Fibroblast of lung (primary cell): ENCODE measurements at regions not wholly inside any gene's neighbourhood (a gene's known extent, or its start where the extent isn't known, plus 50 kb on each side); places are given as distances from the start of the nearest gene placed in this dataset.

Source experiments
- DNase-seq, 2 donors: peaks; one replicate each; pipeline versions ENCODE4 v3.0.0 to v3.0.0-alpha.2; 2010; ENCODE audit warnings: low read depth in 2 of 2
- H2AFZ ChIP-seq: 2 replicates; pipeline ENCODE4 v1.5.1; 2012; ENCODE audit warnings: low read length, control low read depth, inconsistent platforms
- H3K27ac ChIP-seq: 2 replicates; pipeline ENCODE4 v1.5.1; 2011; ENCODE audit warnings: low read length, control low read depth; ENCODE audit not compliant: insufficient read depth
- H3K27me3 ChIP-seq: 2 replicates; pipeline ENCODE4 v1.5.1; 2011; ENCODE audit warnings: mild to moderate bottlenecking, low read length; ENCODE audit not compliant: control insufficient read depth, insufficient read depth
- H3K36me3 ChIP-seq: 2 replicates; pipeline ENCODE4 v1.5.1; 2011; ENCODE audit warnings: low read length; ENCODE audit not compliant: control insufficient read depth, insufficient read depth
- H3K4me1 ChIP-seq: 2 replicates; pipeline ENCODE4 v1.5.1; 2011; ENCODE audit warnings: low read length; ENCODE audit not compliant: control insufficient read depth, insufficient read depth; ENCODE audit errors: extremely low read depth
- H3K4me2 ChIP-seq: 2 replicates; pipeline ENCODE4 v1.5.1; 2011; ENCODE audit warnings: low read length, control low read depth; ENCODE audit not compliant: insufficient read depth; ENCODE audit errors: extremely low read depth
- H3K4me3 ChIP-seq, 4 experiments: fragments of 200-600 bp in 1 of 4; sonication (generic) in 1 of 4; replicated peaks in 1 of 4; 2 replicates each; pipeline ENCODE4 v1.5.1; 2011 to 2016; ENCODE audit warnings: low read length in 4 of 4, low read depth in 3 of 4, mild to moderate bottlenecking in 3 of 4, control low read depth in 2 of 4, inconsistent platforms in 1 of 4, mixed read lengths in 1 of 4; ENCODE audit not compliant: insufficient read depth in 1 of 4; ENCODE audit errors: control extremely low read depth in 1 of 4
- H3K79me2 ChIP-seq: 2 replicates; pipeline ENCODE4 v1.5.1; 2012; ENCODE audit warnings: mild to moderate bottlenecking, low read length, inconsistent platforms; ENCODE audit not compliant: control insufficient read depth, insufficient read depth
- H3K9ac ChIP-seq: 2 replicates; pipeline ENCODE4 v1.5.1; 2011; ENCODE audit warnings: mild to moderate bottlenecking, low read length, control low read depth; ENCODE audit not compliant: insufficient read depth
- H3K9me3 ChIP-seq: 2 replicates; pipeline ENCODE4 v1.5.1; 2012; ENCODE audit warnings: low read depth, low read length; ENCODE audit not compliant: control insufficient read depth, insufficient read depth
- H4K20me1 ChIP-seq: 2 replicates; pipeline ENCODE4 v1.5.1; 2011; ENCODE audit warnings: low read length; ENCODE audit not compliant: control insufficient read depth, insufficient read depth; ENCODE audit errors: extremely low read depth
- CTCF ChIP-seq, 2 donors: IDR thresholded peaks in 1 of 2; conservative IDR thresholded peaks in 1 of 2; 1 replicate in 1 of 2; 2 replicates in 1 of 2; pipeline ENCODE4 v1.5.1; 2011 to 2012; ENCODE audit warnings: low read length in 2 of 2, control low read depth in 1 of 2, inconsistent platforms in 1 of 2, low read depth in 1 of 2, mild to moderate bottlenecking in 1 of 2
- EZH2 ChIP-seq: IDR thresholded peaks from 2 replicates; pipeline ENCODE4 v1.5.1; 2012; ENCODE audit warnings: low read length, control low read depth, mild to moderate bottlenecking; ENCODE audit errors: missing control alignments

GRCh38 chr11:15910761-15911160 lies 445.6 kb downstream of the SOX6 start:
- Histone ChIP-seq H2AFZ (no peak overlapping the region), H3K4me2 (no peak overlapping the region), H3K9me3 (no peaks in the 10 kb centered on the region), H3K4me1 (no peaks in the 10 kb centered on the region), H3K9ac (no peak overlapping the region), H3K79me2 (no peaks in the 10 kb centered on the region), H3K36me3 (no peaks in the 10 kb centered on the region), H3K4me3 (no peak overlapping the region), H4K20me1 (no peaks in the 10 kb centered on the region), H3K27ac (no peak overlapping the region), H3K27me3 (no peaks in the 10 kb centered on the region)
- DNase-seq = no peak
- TF ChIP-seq CTCF (conservative IDR thresholded peaks at IDR 0.05 in 1 of 2, IDR thresholded peaks at IDR 0.05 in 1 of 2; ENCODE audit: low read depth in 1 of 2, low read length in 2 of 2) (no peak), EZH2 (no peak)

- H3K4me1 ChIP-seq = no peaks in the 10 kb centered on the region
These were observed 444.8 kb downstream of the SOX6 start for GRCh38 chr11:15911377-15912044.

GRCh38 chr11:15912291-15912690 lies 444.1 kb downstream of the SOX6 start:
- Histone ChIP-seq H3K4me1 (no peaks in the 10 kb centered on the region), H3K4me2 (no peak overlapping the region), H3K9me3 (no peaks in the 10 kb centered on the region), H3K79me2 (no peaks in the 10 kb centered on the region), H3K36me3 (no peaks in the 10 kb centered on the region), H3K4me3 (no peak overlapping the region), H3K9ac (no peak overlapping the region), H4K20me1 (no peaks in the 10 kb centered on the region), H3K27me3 (no peaks in the 10 kb centered on the region), H3K27ac (no peak overlapping the region), H2AFZ (no peak overlapping the region)
- no peak for DNase-seq
- TF ChIP-seq CTCF (conservative IDR thresholded peaks at IDR 0.05 in 1 of 2, IDR thresholded peaks at IDR 0.05 in 1 of 2; ENCODE audit: low read depth in 1 of 2, low read length in 2 of 2) = no peak
- TF ChIP-seq EZH2 = no peak

More at GRCh38 chr11:15911377-15912044, 444.8 kb downstream of the SOX6 start:
- Histone ChIP-seq H3K9ac (no peak overlapping the region), H3K27ac (no peak overlapping the region), H3K4me3 (no peak overlapping the region), H3K36me3 (no peaks in the 10 kb centered on the region), H3K9me3 (no peaks in the 10 kb centered on the region), H3K27me3 (no peaks in the 10 kb centered on the region), H2AFZ (no peak overlapping the region), H4K20me1 (no peaks in the 10 kb centered on the region), H3K4me2 (no peak overlapping the region), H3K79me2 (no peaks in the 10 kb centered on the region)
- TF ChIP-seq CTCF (conservative IDR thresholded peaks at IDR 0.05 in 1 of 2, IDR thresholded peaks at IDR 0.05 in 1 of 2; ENCODE audit: low read depth in 1 of 2, low read length in 2 of 2) (no peak), EZH2 (no peak)
- DNase-seq = peak in 1 of 2 donors; percentile 60
